Cardiac muscle cell (in vitro differentiated cells and primary cell): ENCODE measurements at regions not wholly inside any gene's neighbourhood (a gene's known extent, or its start where the extent isn't known, plus 50 kb on each side); places are given as distances from the start of the nearest gene placed in this dataset.

Experiments
- DNase-seq, 2 donors: peaks; one replicate each; pipeline versions ENCODE4 v3.0.0 to v3.0.0-alpha.2; 2010 to 2017; ENCODE audit warnings: low read depth in 1 of 2, low spot score in 1 of 2
- H3K27ac ChIP-seq: fragments of 200-600 bp; sonication (generic); 2 replicates; pipeline ENCODE4 v1.5.1; 2016
- H3K27me3 ChIP-seq: fragments of 200-600 bp; sonication (generic); 2 replicates; pipeline ENCODE4 v1.6.0; 2016; ENCODE audit warnings: control low read depth
- H3K36me3 ChIP-seq: fragments of 200-600 bp; sonication (generic); 2 replicates; pipeline ENCODE4 v1.5.1; 2016; ENCODE audit warnings: control low read depth
- H3K4me1 ChIP-seq: fragments of 200-600 bp; sonication (generic); 2 replicates; pipeline ENCODE4 v1.8.1; 2017; ENCODE audit warnings: low read depth, mild to moderate bottlenecking, mixed run types
- H3K4me3 ChIP-seq: fragments of 200-600 bp; sonication (generic); 2 replicates; pipeline ENCODE4 v1.5.1; 2016; ENCODE audit warnings: mild to moderate bottlenecking
- H3K9me3 ChIP-seq: fragments of 200-600 bp; sonication (generic); 2 replicates; pipeline ENCODE4 v1.5.1; 2017; ENCODE audit warnings: low read depth, mild to moderate bottlenecking, control low read depth
- TF ChIP-seq, protein P1 (sequence below): IDR thresholded peaks from 2 replicates; pipeline ENCODE4 v1.5.1; 2012; ENCODE audit warnings: low read depth, mild to moderate bottlenecking, low read length

- Histone ChIP-seq H3K9me3 (no peaks in the 10 kb centered on the region), H3K27me3 (no peaks in the 10 kb centered on the region), H3K36me3 (no peaks in the 10 kb centered on the region), H3K4me1 (peaks cover 5% of the 10 kb centered on the region), H3K4me3 (no peak overlapping the region), H3K27ac (no peak overlapping the region)
- DNase-seq: no peak
- TF ChIP-seq, protein P1, sequence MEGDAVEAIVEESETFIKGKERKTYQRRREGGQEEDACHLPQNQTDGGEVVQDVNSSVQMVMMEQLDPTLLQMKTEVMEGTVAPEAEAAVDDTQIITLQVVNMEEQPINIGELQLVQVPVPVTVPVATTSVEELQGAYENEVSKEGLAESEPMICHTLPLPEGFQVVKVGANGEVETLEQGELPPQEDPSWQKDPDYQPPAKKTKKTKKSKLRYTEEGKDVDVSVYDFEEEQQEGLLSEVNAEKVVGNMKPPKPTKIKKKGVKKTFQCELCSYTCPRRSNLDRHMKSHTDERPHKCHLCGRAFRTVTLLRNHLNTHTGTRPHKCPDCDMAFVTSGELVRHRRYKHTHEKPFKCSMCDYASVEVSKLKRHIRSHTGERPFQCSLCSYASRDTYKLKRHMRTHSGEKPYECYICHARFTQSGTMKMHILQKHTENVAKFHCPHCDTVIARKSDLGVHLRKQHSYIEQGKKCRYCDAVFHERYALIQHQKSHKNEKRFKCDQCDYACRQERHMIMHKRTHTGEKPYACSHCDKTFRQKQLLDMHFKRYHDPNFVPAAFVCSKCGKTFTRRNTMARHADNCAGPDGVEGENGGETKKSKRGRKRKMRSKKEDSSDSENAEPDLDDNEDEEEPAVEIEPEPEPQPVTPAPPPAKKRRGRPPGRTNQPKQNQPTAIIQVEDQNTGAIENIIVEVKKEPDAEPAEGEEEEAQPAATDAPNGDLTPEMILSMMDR: no peak
These were observed 157.7 kb upstream of the COL1A2 start for GRCh38 chr7:94236960-94237359.

DNA sequence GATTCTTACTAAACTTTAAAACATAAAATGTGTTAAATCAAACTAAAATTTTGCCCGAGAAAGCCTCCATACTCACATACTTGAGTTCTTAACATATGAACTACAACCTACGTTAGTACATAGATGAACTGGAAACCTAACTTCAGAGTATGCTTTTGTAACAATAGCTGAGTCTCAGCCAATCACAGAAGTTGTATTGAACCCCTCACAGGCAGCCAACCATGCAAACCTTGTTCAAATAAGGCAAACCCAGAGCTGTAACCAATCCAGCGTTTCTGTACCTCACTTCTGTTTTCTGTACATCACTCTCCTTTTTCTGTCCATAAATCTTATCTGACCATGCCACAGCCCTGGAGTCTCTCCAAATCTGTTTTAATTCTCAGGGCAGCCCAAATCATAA is 157.3 kb upstream of the COL1A2 start:
- H3K4me3 ChIP-seq: no peak overlapping the region
- no peak for DNase-seq
- H3K9me3 ChIP-seq: no peaks in the 10 kb centered on the region
- H3K27ac ChIP-seq: no peak overlapping the region
- peaks cover 5% of the 10 kb centered on the region for H3K4me1 ChIP-seq
- H3K36me3 ChIP-seq: no peaks in the 10 kb centered on the region
- TF ChIP-seq, protein P1: no peak
- H3K27me3 ChIP-seq: no peaks in the 10 kb centered on the region

DNA sequence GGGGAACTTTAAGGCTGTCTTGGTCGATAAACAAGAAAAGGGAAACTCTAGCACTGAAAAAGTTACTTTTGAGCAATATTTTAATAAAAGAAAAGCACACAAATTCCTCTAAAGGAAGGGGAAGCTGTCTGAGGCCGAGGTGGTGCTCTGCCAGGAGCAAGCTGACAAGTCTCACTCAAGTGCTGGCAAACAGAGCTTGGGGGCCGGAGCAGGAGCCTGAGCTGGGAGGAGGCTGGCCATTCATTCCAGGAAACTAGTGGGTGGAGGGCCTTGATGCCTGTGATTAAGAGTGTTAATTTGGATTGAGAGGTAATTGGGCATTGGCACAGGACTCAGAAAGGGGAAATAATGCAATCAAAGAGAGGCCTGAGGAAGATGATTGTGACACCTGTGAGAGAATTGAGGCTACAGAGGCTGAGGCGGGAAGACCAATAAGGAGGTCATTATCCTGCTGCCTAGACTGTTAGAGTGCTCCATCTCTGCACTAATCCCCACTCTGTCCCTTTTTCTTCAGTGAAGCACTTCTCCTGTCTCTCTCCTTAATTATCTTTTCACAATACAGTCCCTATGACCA is 154.9 kb upstream of the COL1A2 start:
- Histone ChIP-seq H3K36me3 (no peaks in the 10 kb centered on the region), H3K4me1 (peaks cover 5% of the 10 kb centered on the region), H3K4me3 (no peak overlapping the region), H3K9me3 (no peaks in the 10 kb centered on the region), H3K27ac (no peak overlapping the region), H3K27me3 (no peaks in the 10 kb centered on the region)
- TF ChIP-seq, protein P1: no peak
- peak in 1 of 2 donors; percentile 5 for DNase-seq

- no peak overlapping the region for H3K27ac ChIP-seq
- peaks cover 5% of the 10 kb centered on the region for H3K4me1 ChIP-seq
- no peaks in the 10 kb centered on the region for H3K27me3 ChIP-seq
- peak in 1 of 2 donors; percentile 47 for DNase-seq
- TF ChIP-seq, protein P1: no peak
- H3K36me3 ChIP-seq: no peaks in the 10 kb centered on the region
- H3K9me3 ChIP-seq: no peaks in the 10 kb centered on the region
- H3K4me3 ChIP-seq: no peak overlapping the region
These were observed 153.8 kb upstream of the COL1A2 start for GRCh38 chr7:94240902-94241301.

DNA sequence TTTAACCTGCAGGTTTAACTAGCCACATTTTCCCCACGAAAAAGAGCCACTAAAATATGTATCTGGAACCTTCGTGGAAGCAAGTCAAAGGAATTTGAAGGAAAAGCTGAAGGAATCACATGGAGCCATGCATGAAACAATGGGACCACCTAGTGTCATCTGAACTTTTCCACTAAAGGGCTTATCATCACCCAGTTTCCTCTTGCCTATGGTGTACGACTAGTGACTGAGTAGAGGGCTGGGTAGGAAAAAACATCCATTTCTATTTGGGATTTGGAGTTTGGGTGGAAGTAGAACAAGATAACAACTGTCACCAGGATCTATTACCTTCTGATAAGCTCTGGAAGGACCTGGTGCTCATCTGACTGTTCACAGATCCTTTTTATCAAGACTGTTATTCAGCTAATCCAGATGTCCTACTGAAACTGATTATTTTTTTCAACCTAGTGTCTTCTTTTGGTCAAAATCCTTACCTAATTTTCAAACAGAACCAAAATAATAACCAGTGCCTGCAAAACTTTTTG is 153.2 kb upstream of the COL1A2 start:
- peaks cover 5% of the 10 kb centered on the region for H3K4me1 ChIP-seq
- peak in 1 of 2 donors; percentile 32 for DNase-seq
- H3K4me3 ChIP-seq: no peak overlapping the region
- no peaks in the 10 kb centered on the region for H3K9me3 ChIP-seq
- H3K36me3 ChIP-seq: no peaks in the 10 kb centered on the region
- no peaks in the 10 kb centered on the region for H3K27me3 ChIP-seq
- H3K27ac ChIP-seq: no peak overlapping the region
- TF ChIP-seq, protein P1: no peak
